Activated CD4-positive, alpha-beta T cell treated with anti-CD3 and anti-CD28 coated beads for 24 hours (primary cell): ENCODE measurements at regions not wholly inside any gene's neighbourhood (a gene's known extent, or its start where the extent isn't known, plus 50 kb on each side); places are given as distances from the start of the nearest gene placed in this dataset.

Experiments used
- DNase-seq, 2 donors: peaks; one replicate each; pipeline ENCODE4 v3.0.0-alpha.2; 2020; ENCODE audit warnings: low read depth in 2 of 2

- no peak for DNase-seq
These were observed 270.6 kb downstream of the PRL start for GRCh38 chr6:22026164-22026678.

GRCh38 chr6:22027040-22027725 lies 269.7 kb downstream of the PRL start:
- DNase-seq = no peak

- DNase-seq = no peak
These were observed 268.3 kb downstream of the PRL start for GRCh38 chr6:22028403-22029090.

- DNase-seq = no peak
These were observed 267.7 kb downstream of the PRL start for GRCh38 chr6:22029171-22029570.

- no peak for DNase-seq
These were observed 265.9 kb downstream of the PRL start for GRCh38 chr6:22030730-22031619.

GRCh38 chr6:22035690-22036089 lies 261.1 kb downstream of the PRL start:
- no peak for DNase-seq

- DNase-seq = no peak
These were observed 260.6 kb downstream of the PRL start for GRCh38 chr6:22036275-22036674.

- DNase-seq = no peak
These were observed 260.1 kb downstream of the PRL start for GRCh38 chr6:22036699-22037098.

GRCh38 chr6:22041797-22042480 lies 254.9 kb downstream of the PRL start:
- no peak for DNase-seq

- DNase-seq = no peak
These were observed 254.1 kb downstream of the PRL start for GRCh38 chr6:22042706-22043105.

GRCh38 chr6:22043284-22043962 lies 253.4 kb downstream of the PRL start:
- no peak for DNase-seq

- no peak for DNase-seq
These were observed 251.4 kb downstream of the PRL start for GRCh38 chr6:22045261-22045912.

GRCh38 chr6:22049002-22049401 lies 247.8 kb downstream of the PRL start:
- no peak for DNase-seq

GRCh38 chr6:22053391-22053997 lies 243.3 kb downstream of the PRL start:
- no peak for DNase-seq

- DNase-seq = no peak
These were observed 240.4 kb downstream of the PRL start for GRCh38 chr6:22056398-22056797.

GRCh38 chr6:22057962-22058361 lies 238.9 kb downstream of the PRL start:
- DNase-seq = no peak

- no peak for DNase-seq
These were observed 237.7 kb downstream of the PRL start for GRCh38 chr6:22059126-22059525.

GRCh38 chr6:22059946-22060345 lies 236.9 kb downstream of the PRL start:
- no peak for DNase-seq

- DNase-seq = peak; percentile 3 to 21
These were observed 233.9 kb downstream of the PRL start for GRCh38 chr6:22062807-22063408.

GRCh38 chr6:22064558-22064957 lies 232.3 kb downstream of the PRL start:
- no peak for DNase-seq
